ENCODE measurements at regions not wholly inside any gene's neighbourhood (a gene's known extent, or its start where the extent isn't known, plus 50 kb on each side); places are given as distances from the start of the nearest gene placed in this dataset.

DNA sequence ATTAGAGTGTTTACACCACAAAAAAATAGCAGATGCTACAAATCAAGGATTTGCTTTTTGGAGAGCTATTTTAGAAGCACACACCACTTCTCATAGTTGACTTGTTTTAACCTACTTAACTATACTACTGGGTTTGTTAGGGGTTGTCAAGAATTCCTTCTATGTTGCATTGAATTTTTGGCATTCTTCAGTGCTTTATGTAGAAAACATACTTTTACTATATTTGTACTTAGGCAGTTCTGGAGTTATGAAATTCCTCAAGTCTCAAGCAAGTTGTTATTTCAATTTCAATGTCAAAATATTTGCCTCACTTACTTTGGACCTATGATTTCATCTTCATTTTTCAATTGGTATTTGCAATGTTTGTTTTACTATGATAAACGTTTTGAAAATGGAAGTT is 449.6 kb downstream of the GLUD2 start:
- H3K27ac Mint-ChIP-seq (ENCODE audit: unreplicated experiment) = no peak overlapping the region
- H3K4me3 Mint-ChIP-seq = no peak overlapping the region
- no peak for DNase-seq (ENCODE audit: low read depth, low spot score)
- H3K4me1 Mint-ChIP-seq = no peaks in the 10 kb centered on the region
- TF ChIP-seq, protein P1, sequence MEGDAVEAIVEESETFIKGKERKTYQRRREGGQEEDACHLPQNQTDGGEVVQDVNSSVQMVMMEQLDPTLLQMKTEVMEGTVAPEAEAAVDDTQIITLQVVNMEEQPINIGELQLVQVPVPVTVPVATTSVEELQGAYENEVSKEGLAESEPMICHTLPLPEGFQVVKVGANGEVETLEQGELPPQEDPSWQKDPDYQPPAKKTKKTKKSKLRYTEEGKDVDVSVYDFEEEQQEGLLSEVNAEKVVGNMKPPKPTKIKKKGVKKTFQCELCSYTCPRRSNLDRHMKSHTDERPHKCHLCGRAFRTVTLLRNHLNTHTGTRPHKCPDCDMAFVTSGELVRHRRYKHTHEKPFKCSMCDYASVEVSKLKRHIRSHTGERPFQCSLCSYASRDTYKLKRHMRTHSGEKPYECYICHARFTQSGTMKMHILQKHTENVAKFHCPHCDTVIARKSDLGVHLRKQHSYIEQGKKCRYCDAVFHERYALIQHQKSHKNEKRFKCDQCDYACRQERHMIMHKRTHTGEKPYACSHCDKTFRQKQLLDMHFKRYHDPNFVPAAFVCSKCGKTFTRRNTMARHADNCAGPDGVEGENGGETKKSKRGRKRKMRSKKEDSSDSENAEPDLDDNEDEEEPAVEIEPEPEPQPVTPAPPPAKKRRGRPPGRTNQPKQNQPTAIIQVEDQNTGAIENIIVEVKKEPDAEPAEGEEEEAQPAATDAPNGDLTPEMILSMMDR (conservative IDR thresholded peaks at IDR 0.05) = no peak
- H3K36me3 Mint-ChIP-seq (ENCODE audit: low read depth) = no peaks in the 10 kb centered on the region
- no peaks in the 10 kb centered on the region for H3K27me3 Mint-ChIP-seq (ENCODE audit: low read depth)
- H3K9me3 Mint-ChIP-seq = peaks cover 6% of the 10 kb centered on the region

DNA sequence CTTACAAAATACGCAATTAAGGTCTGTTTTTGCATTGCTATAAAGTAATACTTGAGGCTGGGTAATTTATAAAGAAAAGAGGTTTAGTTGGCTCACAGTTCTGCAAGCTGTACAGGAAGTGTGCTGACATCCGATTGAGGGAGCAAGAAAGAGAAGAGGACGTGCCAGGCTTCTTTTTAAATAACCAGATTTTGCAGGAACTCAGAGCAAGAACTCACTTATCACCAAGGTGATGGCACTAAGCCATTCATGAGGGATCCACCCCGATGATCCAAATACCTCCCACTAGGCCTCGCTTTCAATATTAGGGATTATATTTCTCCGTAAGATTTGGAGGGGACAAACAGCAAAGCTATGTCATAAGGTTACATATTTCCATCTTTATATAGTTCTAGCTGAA is 456.7 kb downstream of the GLUD2 start:
- H3K36me3 Mint-ChIP-seq (ENCODE audit: low read depth) = no peaks in the 10 kb centered on the region
- no peak for DNase-seq (ENCODE audit: low read depth, low spot score)
- H3K9me3 Mint-ChIP-seq = peaks cover 2% of the 10 kb centered on the region
- H3K4me3 Mint-ChIP-seq = no peak overlapping the region
- H3K4me1 Mint-ChIP-seq = no peaks in the 10 kb centered on the region
- H3K27me3 Mint-ChIP-seq (ENCODE audit: low read depth) = no peaks in the 10 kb centered on the region
- TF ChIP-seq, protein P1 (conservative IDR thresholded peaks at IDR 0.05) = no peak
- H3K27ac Mint-ChIP-seq (ENCODE audit: unreplicated experiment) = no peak overlapping the region

DNA sequence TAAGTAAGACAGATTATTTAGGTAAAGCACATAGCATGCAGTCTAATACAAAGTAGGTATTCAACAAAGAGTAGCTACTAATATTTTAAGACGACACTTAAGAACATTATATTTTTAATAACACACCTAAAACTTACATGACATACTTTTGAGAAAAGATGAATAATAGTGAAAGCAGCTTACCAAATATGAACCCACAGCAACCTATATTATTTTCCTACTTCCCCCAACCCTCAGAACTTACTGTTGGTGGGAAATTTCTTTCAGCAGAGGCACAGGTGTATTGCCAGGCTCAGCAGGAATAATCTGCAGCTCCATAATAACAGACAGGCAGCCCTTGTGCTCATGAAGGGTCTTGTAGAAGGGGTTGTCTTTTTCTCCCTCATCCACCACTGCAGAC is 498.9 kb downstream of the GLUD2 start:
- Mint-ChIP-seq H3K27ac (ENCODE audit: unreplicated experiment) (no peak overlapping the region), H3K4me1 (no peaks in the 10 kb centered on the region), H3K27me3 (ENCODE audit: low read depth) (no peaks in the 10 kb centered on the region), H3K4me3 (no peak overlapping the region), H3K9me3 (peaks cover 12% of the 10 kb centered on the region), H3K36me3 (ENCODE audit: low read depth) (peaks cover 3% of the 10 kb centered on the region)
- TF ChIP-seq, protein P1 (conservative IDR thresholded peaks at IDR 0.05) = no peak
- DNase-seq (ENCODE audit: low read depth, low spot score) = no peak

DNA sequence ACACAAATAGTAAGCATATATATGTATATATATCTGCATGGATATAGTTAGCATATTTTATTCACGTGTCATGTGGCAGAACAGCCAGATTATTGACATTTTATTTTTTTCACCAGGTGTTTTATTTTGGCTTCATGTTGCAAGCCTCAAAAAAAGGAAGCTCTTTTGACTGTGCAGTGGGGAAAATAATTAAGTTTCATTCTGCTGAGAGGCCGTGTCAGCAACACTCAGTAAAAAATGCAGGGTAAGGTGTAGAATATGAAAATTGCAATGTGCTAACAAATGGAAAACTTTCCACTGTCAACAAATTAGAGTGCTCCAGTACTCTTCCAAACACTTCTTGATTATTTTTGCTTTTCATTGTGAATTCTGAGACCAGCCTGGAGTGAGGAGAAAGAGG is 511.5 kb downstream of the GLUD2 start:
- DNase-seq (ENCODE audit: low read depth, low spot score) = no peak
- Mint-ChIP-seq H3K27me3 (ENCODE audit: low read depth) (no peaks in the 10 kb centered on the region), H3K4me1 (no peaks in the 10 kb centered on the region), H3K9me3 (peaks cover 5% of the 10 kb centered on the region), H3K4me3 (no peak overlapping the region), H3K27ac (ENCODE audit: unreplicated experiment) (no peak overlapping the region), H3K36me3 (ENCODE audit: low read depth) (peaks cover 3% of the 10 kb centered on the region)
- TF ChIP-seq, protein P1 (conservative IDR thresholded peaks at IDR 0.05) = no peak

DNA sequence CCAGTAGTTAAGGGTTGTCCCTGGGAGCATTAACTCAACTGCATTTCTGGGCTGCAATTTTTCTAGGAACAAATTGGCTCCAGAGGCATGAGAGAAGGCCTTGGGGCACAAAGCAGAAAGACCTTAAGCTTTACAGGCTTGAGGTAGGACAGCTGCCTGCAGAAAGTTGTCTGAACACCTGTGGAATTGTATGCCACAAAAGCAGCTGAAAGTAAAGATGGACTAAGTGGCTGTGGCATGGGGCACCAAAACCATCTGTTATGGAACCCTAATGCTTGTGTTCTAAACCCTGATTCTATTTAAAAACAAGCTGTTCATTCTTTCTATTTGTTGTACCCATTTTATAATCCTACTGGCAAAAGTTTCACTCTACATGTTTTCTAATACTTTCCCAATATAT is 515.2 kb downstream of the GLUD2 start:
- H3K4me1 Mint-ChIP-seq = no peaks in the 10 kb centered on the region
- DNase-seq (ENCODE audit: low read depth, low spot score) = no peak

More for the DNA sequence above, 515.2 kb downstream of the GLUD2 start:
- Mint-ChIP-seq H3K27me3 (ENCODE audit: low read depth) (no peaks in the 10 kb centered on the region), H3K9me3 (peaks cover 6% of the 10 kb centered on the region), H3K27ac (ENCODE audit: unreplicated experiment) (no peak overlapping the region), H3K4me3 (no peak overlapping the region), H3K36me3 (ENCODE audit: low read depth) (no peaks in the 10 kb centered on the region)
- TF ChIP-seq, protein P1 (conservative IDR thresholded peaks at IDR 0.05) = no peak

All from neural crest cell (in vitro differentiated cells).